ENCODE measurements at regions not wholly inside any gene's neighbourhood (a gene's known extent, or its start where the extent isn't known, plus 50 kb on each side); places are given as distances from the start of the nearest gene placed in this dataset.
"Not testable (repeated sequence)": the region's sequence is repeated elsewhere in the genome, so short reads cannot be mapped to it uniquely, and the experiment has no call there.

GRCh38 chr12:131513606-131514005, 197.3 kb upstream of the SFSWAP start:
- TF ChIP-seq, protein P1, sequence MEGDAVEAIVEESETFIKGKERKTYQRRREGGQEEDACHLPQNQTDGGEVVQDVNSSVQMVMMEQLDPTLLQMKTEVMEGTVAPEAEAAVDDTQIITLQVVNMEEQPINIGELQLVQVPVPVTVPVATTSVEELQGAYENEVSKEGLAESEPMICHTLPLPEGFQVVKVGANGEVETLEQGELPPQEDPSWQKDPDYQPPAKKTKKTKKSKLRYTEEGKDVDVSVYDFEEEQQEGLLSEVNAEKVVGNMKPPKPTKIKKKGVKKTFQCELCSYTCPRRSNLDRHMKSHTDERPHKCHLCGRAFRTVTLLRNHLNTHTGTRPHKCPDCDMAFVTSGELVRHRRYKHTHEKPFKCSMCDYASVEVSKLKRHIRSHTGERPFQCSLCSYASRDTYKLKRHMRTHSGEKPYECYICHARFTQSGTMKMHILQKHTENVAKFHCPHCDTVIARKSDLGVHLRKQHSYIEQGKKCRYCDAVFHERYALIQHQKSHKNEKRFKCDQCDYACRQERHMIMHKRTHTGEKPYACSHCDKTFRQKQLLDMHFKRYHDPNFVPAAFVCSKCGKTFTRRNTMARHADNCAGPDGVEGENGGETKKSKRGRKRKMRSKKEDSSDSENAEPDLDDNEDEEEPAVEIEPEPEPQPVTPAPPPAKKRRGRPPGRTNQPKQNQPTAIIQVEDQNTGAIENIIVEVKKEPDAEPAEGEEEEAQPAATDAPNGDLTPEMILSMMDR (IDR thresholded peaks at IDR 0.05; ENCODE audit: insufficient read depth, low read length, severe bottlenecking) = no peak
- no peaks in the 10 kb centered on the region for H3K27me3 ChIP-seq (ENCODE audit: control insufficient read depth, insufficient read depth, low read length)
- no peak overlapping the region for H3K4me3 ChIP-seq (ENCODE audit: low read depth, low read length)
- FAIRE-seq = no peak
- H3K36me3 ChIP-seq (ENCODE audit: control insufficient read depth, insufficient read depth, low read length) = no peaks in the 10 kb centered on the region
- no peak for DNase-seq (ENCODE audit: low read depth)

- not testable (repeated sequence) for DNase-seq (ENCODE audit: low read depth); H3K4me3 ChIP-seq (ENCODE audit: low read depth, low read length); FAIRE-seq; H3K27me3 ChIP-seq (ENCODE audit: control insufficient read depth, insufficient read depth, low read length); H3K36me3 ChIP-seq (ENCODE audit: control insufficient read depth, insufficient read depth, low read length)
These were observed 190.3 kb upstream of the SFSWAP start for GRCh38 chr12:131520553-131520952.

GRCh38 chr12:131521326-131521725, 189.6 kb upstream of the SFSWAP start:
- Histone ChIP-seq H3K36me3 (ENCODE audit: control insufficient read depth, insufficient read depth, low read length) (no peaks in the 10 kb centered on the region), H3K4me3 (ENCODE audit: low read depth, low read length) (no peak overlapping the region), H3K27me3 (ENCODE audit: control insufficient read depth, insufficient read depth, low read length) (no peaks in the 10 kb centered on the region)
- TF ChIP-seq, protein P1 (IDR thresholded peaks at IDR 0.05; ENCODE audit: insufficient read depth, low read length, severe bottlenecking) = no peak
- no peak for FAIRE-seq
- DNase-seq (ENCODE audit: low read depth) = no peak

DNA sequence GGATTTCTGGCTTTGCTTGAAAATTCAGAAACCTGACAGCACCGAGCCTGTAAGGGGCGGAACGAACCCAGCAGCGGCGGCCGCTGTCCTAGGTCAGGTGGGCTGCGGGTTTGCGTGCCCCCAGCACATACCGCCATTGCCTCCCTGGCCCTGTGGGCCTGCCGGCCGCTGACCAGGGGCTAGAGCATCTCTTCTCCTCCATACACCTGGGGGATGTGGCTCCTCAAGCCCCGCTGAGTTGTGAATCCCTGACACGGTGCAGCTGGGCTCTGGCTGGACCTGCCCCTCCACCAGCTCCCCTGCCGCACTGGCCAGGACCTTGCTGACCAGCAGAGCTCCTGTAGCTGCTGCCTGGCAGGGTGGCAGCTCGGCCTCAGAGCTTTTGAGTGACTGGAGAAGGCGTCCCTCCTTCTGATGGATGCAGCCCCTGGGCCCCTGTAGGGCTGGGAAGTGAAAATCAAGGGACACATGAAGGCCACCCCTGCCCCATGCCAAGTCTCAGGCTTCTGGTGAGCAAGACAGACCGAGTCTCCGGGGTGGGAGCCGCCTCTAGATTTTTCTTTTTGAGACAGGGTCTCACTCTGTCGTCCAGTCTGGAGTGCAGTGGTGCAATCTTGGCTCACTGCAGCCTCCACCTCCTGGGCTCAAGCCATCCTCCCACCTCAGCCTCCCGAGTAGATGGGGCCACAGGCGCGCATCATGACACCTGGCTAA, 184.9 kb upstream of the SFSWAP start:
- Histone ChIP-seq H3K4me3 (ENCODE audit: low read depth, low read length) (no peak overlapping the region), H3K36me3 (ENCODE audit: control insufficient read depth, insufficient read depth, low read length) (no peaks in the 10 kb centered on the region), H3K27me3 (ENCODE audit: control insufficient read depth, insufficient read depth, low read length) (no peaks in the 10 kb centered on the region)
- DNase-seq (ENCODE audit: low read depth) = no peak
- no peak for FAIRE-seq
- TF ChIP-seq, protein P1 (IDR thresholded peaks at IDR 0.05; ENCODE audit: insufficient read depth, low read length, severe bottlenecking) = no peak

DNA sequence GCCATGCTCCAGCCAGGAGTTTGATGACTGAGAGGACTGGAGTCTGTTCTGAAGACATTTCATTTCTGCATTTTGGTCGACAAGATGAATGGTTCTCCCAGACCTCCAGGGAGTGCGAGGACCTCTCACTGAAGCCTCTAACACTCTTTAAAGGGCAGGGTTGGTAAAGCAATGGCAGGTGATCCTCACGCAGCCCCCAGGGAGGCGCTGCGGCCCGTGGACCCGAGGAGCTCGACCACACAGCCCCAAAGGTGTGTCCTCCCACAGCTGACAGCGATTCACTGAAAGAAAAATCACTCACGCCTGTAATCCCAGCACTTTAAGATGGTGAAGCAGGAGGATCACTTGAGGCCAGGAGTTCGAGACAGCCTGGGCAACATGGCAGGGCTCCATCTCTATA, 183.8 kb upstream of the SFSWAP start:
- no peak overlapping the region for H3K4me3 ChIP-seq (ENCODE audit: low read depth, low read length)
- FAIRE-seq = peak; percentile 50
- DNase-seq (ENCODE audit: low read depth) = no peak
- TF ChIP-seq, protein P1 (IDR thresholded peaks at IDR 0.05; ENCODE audit: insufficient read depth, low read length, severe bottlenecking) = no peak
- no peaks in the 10 kb centered on the region for H3K36me3 ChIP-seq (ENCODE audit: control insufficient read depth, insufficient read depth, low read length)
- H3K27me3 ChIP-seq (ENCODE audit: control insufficient read depth, insufficient read depth, low read length) = no peaks in the 10 kb centered on the region

- Histone ChIP-seq H3K4me3 (ENCODE audit: low read depth, low read length) (no peak overlapping the region), H3K36me3 (ENCODE audit: control insufficient read depth, insufficient read depth, low read length) (no peaks in the 10 kb centered on the region), H3K27me3 (ENCODE audit: control insufficient read depth, insufficient read depth, low read length) (no peaks in the 10 kb centered on the region)
- TF ChIP-seq, protein P1 (IDR thresholded peaks at IDR 0.05; ENCODE audit: insufficient read depth, low read length, severe bottlenecking) = no peak
- DNase-seq (ENCODE audit: low read depth) = no peak
- no peak for FAIRE-seq
These were observed 183.2 kb upstream of the SFSWAP start for GRCh38 chr12:131527736-131528135.
